Hippocampal formation (tissue), 2 donors: ENCODE measurements at regions not wholly inside any gene's neighbourhood (a gene's known extent, or its start where the extent isn't known, plus 50 kb on each side); places are given as distances from the start of the nearest gene placed in this dataset.
"Not testable (repeated sequence)": the region's sequence is repeated elsewhere in the genome, so short reads cannot be mapped to it uniquely, and the experiment has no call there.

Experiments used
- DNase-seq, 2 donors: peaks; one replicate each; lab custom pipeline; 2025; lab: John Stamatoyannopoulos, UW

GRCh38 chr3:33919312-33920120, 121.1 kb downstream of the PDCD6IP start:
- DNase-seq = no peak

GRCh38 chr3:33920511-33920910, 122.1 kb downstream of the PDCD6IP start:
- no peak for DNase-seq

- no peak for DNase-seq
These were observed 123.2 kb downstream of the PDCD6IP start for GRCh38 chr3:33921608-33922007.

GRCh38 chr3:33926998-33927605, 128.7 kb downstream of the PDCD6IP start:
- no peak for DNase-seq

GRCh38 chr3:33929813-33930212, 131.4 kb downstream of the PDCD6IP start:
- no peak for DNase-seq

- no peak for DNase-seq
These were observed 133.1 kb downstream of the PDCD6IP start for GRCh38 chr3:33931512-33931911.

- no peak for DNase-seq
These were observed 133.8 kb downstream of the PDCD6IP start for GRCh38 chr3:33932010-33932764.

GRCh38 chr3:33936171-33936920, 137.9 kb downstream of the PDCD6IP start:
- no peak for DNase-seq

- no peak for DNase-seq
These were observed 138.6 kb downstream of the PDCD6IP start for GRCh38 chr3:33936921-33937525.

GRCh38 chr3:33937628-33938027, 139.2 kb downstream of the PDCD6IP start:
- DNase-seq = no peak

- DNase-seq = no peak
These were observed 141.7 kb downstream of the PDCD6IP start for GRCh38 chr3:33940149-33940548.

- no peak for DNase-seq
These were observed 142.3 kb downstream of the PDCD6IP start for GRCh38 chr3:33940736-33941135.

- DNase-seq = no peak
These were observed 143.4 kb downstream of the PDCD6IP start for GRCh38 chr3:33941804-33942203.

- DNase-seq = peak in 1 of 2 donors; percentile 26
These were observed 144.2 kb downstream of the PDCD6IP start for GRCh38 chr3:33942483-33943150.

GRCh38 chr3:33943277-33943676, 144.8 kb downstream of the PDCD6IP start:
- DNase-seq = no peak

GRCh38 chr3:33946612-33947011, 148.2 kb downstream of the PDCD6IP start:
- DNase-seq = not testable (repeated sequence)

GRCh38 chr3:33947272-33948195, 149.1 kb downstream of the PDCD6IP start:
- no peak for DNase-seq

GRCh38 chr3:33949074-33949473, 150.6 kb downstream of the PDCD6IP start:
- no peak for DNase-seq

- DNase-seq = no peak
These were observed 156.5 kb downstream of the PDCD6IP start for GRCh38 chr3:33954956-33955355.

GRCh38 chr3:33956206-33956605, 157.8 kb downstream of the PDCD6IP start:
- DNase-seq = no peak
